GM19023 (cell line): ENCODE measurements at regions not wholly inside any gene's neighbourhood (a gene's known extent, or its start where the extent isn't known, plus 50 kb on each side); places are given as distances from the start of the nearest gene placed in this dataset.
A peak's percentile ranks its signal among the peaks of the same experiment; 100 is the strongest.

Experiments used
- ATAC-seq: cut with Tn5 transposase; IDR thresholded peaks from one replicate; pipeline ENCODE4 v1.9.1; 2021; ENCODE audit warnings: mild to moderate bottlenecking, moderate library complexity; ENCODE audit not compliant: unreplicated experiment

DNA sequence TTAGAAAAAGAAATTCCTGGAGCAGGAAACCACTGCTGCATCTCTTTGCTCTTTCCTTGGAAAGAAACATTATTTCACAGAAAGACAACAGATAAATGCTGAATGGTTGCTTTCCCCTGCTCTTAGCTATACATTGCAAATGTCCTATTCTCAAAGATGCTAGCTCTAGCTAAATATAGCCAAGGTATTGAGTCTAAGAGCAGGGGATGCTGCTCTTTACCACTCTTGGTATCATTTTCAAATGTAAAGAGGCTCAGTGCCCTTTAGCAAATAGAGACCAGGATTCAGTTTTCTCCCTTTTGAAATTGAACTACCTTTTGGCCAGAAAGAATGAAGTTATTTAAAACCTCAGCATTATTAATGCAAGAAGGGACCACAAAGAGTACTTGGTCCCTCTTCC lies 104.0 kb upstream of the FUT8 start:
- no peak for ATAC-seq

DNA sequence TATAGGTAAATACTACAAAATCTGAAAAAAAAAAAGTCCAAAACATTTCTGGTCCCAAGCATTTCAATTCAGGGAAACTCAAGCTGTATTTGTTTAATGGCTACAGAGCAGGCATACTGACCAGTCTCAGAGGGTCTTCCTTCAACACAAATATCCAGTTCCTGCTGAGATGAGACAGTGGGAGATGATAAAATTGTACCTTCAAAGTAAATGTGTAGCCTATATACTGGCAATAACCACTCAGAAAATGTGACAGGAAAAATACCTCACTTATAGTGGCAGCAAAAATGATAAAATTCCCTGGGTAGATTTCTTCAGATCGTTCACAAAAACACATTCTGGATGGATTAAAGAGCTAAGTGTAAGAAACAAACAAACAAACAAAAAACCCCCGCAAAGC lies 102.0 kb upstream of the FUT8 start:
- no peak for ATAC-seq

DNA sequence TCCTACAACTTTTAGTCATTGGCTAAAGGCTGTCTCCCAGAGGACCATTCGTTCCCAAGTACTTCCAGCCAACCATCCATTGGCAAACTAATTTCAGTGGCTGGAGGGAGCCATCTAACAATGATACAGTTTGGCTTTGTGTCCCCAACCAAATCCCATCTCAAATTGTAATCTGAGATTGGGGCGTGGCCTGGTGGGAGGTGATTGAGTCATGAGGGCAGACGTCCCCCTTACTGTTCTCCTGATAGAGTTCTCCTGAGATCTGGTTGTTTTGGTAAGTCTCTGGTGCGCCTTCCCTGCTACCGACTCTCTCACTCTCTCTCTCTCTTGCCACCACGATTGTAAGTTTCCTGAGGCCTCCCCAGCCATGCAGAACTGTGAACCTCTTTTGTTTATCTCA lies 99.7 kb upstream of the FUT8 start:
- no peak for ATAC-seq

- peak; percentile 45 for ATAC-seq
Observed at GRCh38 chr14:65318636-65319506, 93.7 kb upstream of the FUT8 start.

DNA sequence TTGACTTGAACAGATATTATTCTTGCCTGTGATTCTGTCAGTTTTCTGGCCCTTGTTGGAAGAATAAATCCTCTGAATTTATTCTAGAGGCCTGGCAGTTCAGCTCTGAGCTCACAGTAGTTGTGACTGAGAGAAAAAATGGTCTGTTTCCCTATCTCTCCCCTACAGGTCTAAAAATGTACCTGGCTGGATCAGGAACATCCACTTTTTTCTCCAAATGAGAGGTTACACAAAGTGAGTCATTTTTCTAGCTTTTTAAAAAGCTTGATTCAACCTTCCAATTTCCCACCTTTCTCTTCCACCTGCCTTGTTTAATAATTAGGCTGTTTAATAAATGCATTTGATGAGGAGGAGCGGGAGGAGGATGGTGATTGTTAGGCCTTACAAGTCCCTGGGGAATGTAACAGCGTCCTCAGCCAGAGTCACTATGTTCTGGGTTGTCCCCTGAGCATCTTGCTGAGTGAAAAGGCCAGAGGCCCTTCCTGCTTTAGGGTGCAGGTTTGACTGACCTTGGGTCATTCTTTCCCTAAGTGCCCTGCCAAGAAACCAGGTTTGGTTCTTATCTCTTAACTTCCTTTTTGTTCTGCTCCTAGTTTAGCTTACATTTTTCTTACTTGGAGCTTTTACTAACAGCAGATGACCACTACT lies 91.7 kb upstream of the FUT8 start:
- ATAC-seq: peak; percentile 24

GRCh38 chr14:65321370-65321875 lies 91.1 kb upstream of the FUT8 start:
- ATAC-seq: peak; percentile 51

DNA sequence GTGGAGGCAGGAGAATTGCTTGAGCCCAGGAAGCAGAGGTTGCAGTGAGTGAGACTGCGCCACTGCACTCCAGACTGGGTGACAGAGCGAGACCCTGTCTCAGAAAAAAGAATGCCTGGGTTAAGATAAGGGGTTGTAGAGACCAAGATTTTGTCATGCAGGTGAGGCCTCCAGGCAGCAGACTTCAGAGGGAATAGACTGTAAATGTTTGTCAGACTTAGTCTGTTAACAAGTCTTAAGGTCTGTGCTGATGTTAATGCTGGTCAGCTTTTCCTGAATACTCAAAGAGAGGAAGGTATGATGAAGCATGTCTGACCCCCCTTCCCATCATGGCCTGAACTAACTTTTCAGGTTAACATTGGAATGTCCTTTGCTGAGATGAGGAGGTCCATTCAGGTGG lies 83.0 kb upstream of the FUT8 start:
- ATAC-seq: no peak

DNA sequence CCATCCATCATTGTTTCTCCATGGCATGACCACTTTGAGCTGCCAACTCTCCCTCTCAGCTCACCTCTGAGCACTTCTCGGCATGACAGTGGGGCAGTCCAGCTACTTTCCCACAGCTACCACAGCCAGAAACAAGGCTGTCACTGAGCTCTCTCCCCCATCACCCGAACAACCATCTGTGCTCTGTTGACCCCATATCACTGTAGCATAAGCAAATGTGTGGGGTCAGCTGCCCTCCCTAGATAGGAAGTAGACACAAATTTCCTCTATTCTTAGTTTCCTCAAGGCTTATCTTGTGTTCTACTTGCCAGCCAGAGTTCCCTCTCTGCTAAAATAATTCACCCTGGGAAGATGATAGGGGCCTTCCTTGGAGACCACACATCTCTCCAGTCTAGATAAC lies 82.6 kb upstream of the FUT8 start:
- ATAC-seq: peak; percentile 60

DNA sequence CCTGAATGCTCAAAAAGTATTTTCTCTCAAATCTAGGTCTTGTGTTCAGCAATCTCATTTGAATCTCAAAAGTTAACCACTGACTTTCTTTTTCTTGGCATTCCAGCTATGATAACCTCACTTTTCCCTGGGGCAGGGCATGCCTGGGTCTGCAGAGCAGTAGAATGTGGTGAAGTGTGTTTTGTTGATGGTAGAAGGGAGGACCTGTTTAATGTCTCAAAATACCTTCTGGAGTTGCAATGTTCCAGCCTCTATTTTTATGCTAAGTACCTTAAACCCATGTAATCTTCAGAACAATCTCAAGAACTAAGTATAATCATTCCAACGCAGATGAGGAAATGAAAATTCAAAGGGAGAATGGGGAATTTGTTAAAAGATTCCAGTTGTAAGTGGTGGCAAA lies 82.1 kb upstream of the FUT8 start:
- ATAC-seq: no peak

- no peak for ATAC-seq
Observed at GRCh38 chr14:65331652-65332051, 80.9 kb upstream of the FUT8 start.

- ATAC-seq: no peak
Observed at GRCh38 chr14:65332141-65332871, 80.2 kb upstream of the FUT8 start.

GRCh38 chr14:65333943-65334687 lies 78.4 kb upstream of the FUT8 start:
- ATAC-seq: no peak

GRCh38 chr14:65334765-65335410 lies 77.6 kb upstream of the FUT8 start:
- ATAC-seq: no peak

- ATAC-seq: no peak
Observed at GRCh38 chr14:65335411-65335947, 77.1 kb upstream of the FUT8 start.

GRCh38 chr14:65336191-65336591 lies 76.3 kb upstream of the FUT8 start:
- peak; percentile 62 for ATAC-seq

GRCh38 chr14:65339866-65340265 lies 72.7 kb upstream of the FUT8 start:
- no peak for ATAC-seq

- ATAC-seq: no peak
Observed at GRCh38 chr14:65344011-65344410, 68.5 kb upstream of the FUT8 start.

DNA sequence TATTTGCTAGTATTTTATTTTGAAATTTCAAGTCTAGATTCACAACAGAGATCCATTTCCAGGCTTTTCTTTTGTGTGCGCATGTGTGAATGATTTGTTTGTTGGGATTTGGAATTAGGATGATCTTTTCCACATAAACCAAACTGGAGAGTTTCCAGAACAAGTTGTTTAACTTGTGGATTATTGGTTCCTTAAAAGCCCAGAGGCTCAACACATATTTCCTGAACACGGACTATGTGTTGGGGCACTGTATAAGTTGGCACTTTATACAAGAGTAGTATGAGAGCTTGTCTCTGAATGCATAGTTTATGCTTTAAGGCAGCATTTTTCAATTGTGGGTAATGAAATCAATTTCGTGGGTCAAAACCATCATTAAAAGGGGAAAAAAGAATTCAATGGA lies 67.3 kb upstream of the FUT8 start:
- no peak for ATAC-seq

- no peak for ATAC-seq
Observed at GRCh38 chr14:65346474-65346873, 66.1 kb upstream of the FUT8 start.

- no peak for ATAC-seq
Observed at GRCh38 chr14:65346895-65347294, 65.6 kb upstream of the FUT8 start.
